Kidney glomerular epithelial cell (primary cell): ENCODE measurements at regions not wholly inside any gene's neighbourhood (a gene's known extent, or its start where the extent isn't known, plus 50 kb on each side); places are given as distances from the start of the nearest gene placed in this dataset.

ENCODE experiments used
- DNase-seq: peaks from one replicate; lab custom pipeline; 2025; lab: John Stamatoyannopoulos, UW

GRCh38 chr20:52779125-52779524 is 193.0 kb upstream of the TSHZ2 start:
- DNase-seq, result no peak

- DNase-seq, result no peak
Observed at GRCh38 chr20:52777171-52777570, 195.0 kb upstream of the TSHZ2 start.

- no peak for DNase-seq
Observed at GRCh38 chr20:52775786-52776185, 196.4 kb upstream of the TSHZ2 start.

GRCh38 chr20:52768694-52769093 is 203.5 kb upstream of the TSHZ2 start:
- DNase-seq, result no peak

- no peak for DNase-seq
Observed at GRCh38 chr20:52766645-52767435, 205.3 kb upstream of the TSHZ2 start.

GRCh38 chr20:52763321-52763853 is 208.8 kb upstream of the TSHZ2 start:
- no peak for DNase-seq

GRCh38 chr20:52761867-52762266 is 210.3 kb upstream of the TSHZ2 start:
- DNase-seq, result no peak

GRCh38 chr20:52760791-52761190 is 211.4 kb upstream of the TSHZ2 start:
- DNase-seq, result no peak

- DNase-seq, result no peak
Observed at GRCh38 chr20:52757411-52757810, 214.7 kb upstream of the TSHZ2 start.

GRCh38 chr20:52755744-52756143 is 216.4 kb upstream of the TSHZ2 start:
- DNase-seq, result no peak

- DNase-seq, result no peak
Observed at GRCh38 chr20:52754366-52754765, 217.8 kb upstream of the TSHZ2 start.

GRCh38 chr20:52752023-52752422 is 220.1 kb upstream of the TSHZ2 start:
- DNase-seq, result no peak

- no peak for DNase-seq
Observed at GRCh38 chr20:52751571-52751970, 220.6 kb upstream of the TSHZ2 start.

- no peak for DNase-seq
Observed at GRCh38 chr20:52749938-52750337, 222.2 kb upstream of the TSHZ2 start.

- no peak for DNase-seq
Observed at GRCh38 chr20:52748990-52749389, 223.2 kb upstream of the TSHZ2 start.

- no peak for DNase-seq
Observed at GRCh38 chr20:52748285-52748932, 223.7 kb upstream of the TSHZ2 start.

GRCh38 chr20:52747845-52748284 is 224.3 kb upstream of the TSHZ2 start:
- peak; percentile 7 for DNase-seq

GRCh38 chr20:52746770-52747169 is 225.4 kb upstream of the TSHZ2 start:
- no peak for DNase-seq

GRCh38 chr20:52746190-52746589 is 226.0 kb upstream of the TSHZ2 start:
- DNase-seq, result peak; percentile 1

- no peak for DNase-seq
Observed at GRCh38 chr20:52744441-52744840, 227.7 kb upstream of the TSHZ2 start.

- DNase-seq, result no peak
Observed at GRCh38 chr20:52738081-52738480, 234.1 kb upstream of the TSHZ2 start.

- no peak for DNase-seq
Observed at GRCh38 chr20:52736507-52736906, 235.7 kb upstream of the TSHZ2 start.

GRCh38 chr20:52731093-52731492 is 241.1 kb upstream of the TSHZ2 start:
- no peak for DNase-seq
